ENCODE measurements at regions not wholly inside any gene's neighbourhood (a gene's known extent, or its start where the extent isn't known, plus 50 kb on each side); places are given as distances from the start of the nearest gene placed in this dataset.

- H3K27me3 ChIP-seq (ENCODE audit: control insufficient read depth, insufficient read depth, low read length), result no peaks in the 10 kb centered on the region
- H3K36me3 ChIP-seq (ENCODE audit: control insufficient read depth, insufficient read depth, low read length), result no peaks in the 10 kb centered on the region
- WGBS (ENCODE audit: insufficient coverage), result 72% methylated on average over 9 of the region's 11 CpGs
- H3K4me1 ChIP-seq (ENCODE audit: control insufficient read depth, insufficient read depth, low read length), result no peaks in the 10 kb centered on the region
- no peaks in the 10 kb centered on the region for H3K9me3 ChIP-seq (ENCODE audit: control insufficient read depth, insufficient read depth, low read length)
- DNase-seq (ENCODE audit: low read depth in 4 of 6, low spot score in 6 of 6), result no peak
- no peak overlapping the region for H3K4me3 ChIP-seq (ENCODE audit: low read depth, low read length)
- no peak overlapping the region for H3K27ac ChIP-seq (ENCODE audit: low read depth, low read length)
Observed at GRCh38 chr2:71865391-71865965, 282.2 kb downstream of the CYP26B1 start.

GRCh38 chr2:71864085-71864484 lies 283.6 kb downstream of the CYP26B1 start:
- H3K27me3 ChIP-seq (ENCODE audit: control insufficient read depth, insufficient read depth, low read length), result no peaks in the 10 kb centered on the region
- no peaks in the 10 kb centered on the region for H3K36me3 ChIP-seq (ENCODE audit: control insufficient read depth, insufficient read depth, low read length)
- H3K27ac ChIP-seq (ENCODE audit: low read depth, low read length), result no peak overlapping the region
- no peaks in the 10 kb centered on the region for H3K9me3 ChIP-seq (ENCODE audit: control insufficient read depth, insufficient read depth, low read length)
- DNase-seq (ENCODE audit: low read depth in 4 of 6, low spot score in 6 of 6), result no peak
- no peaks in the 10 kb centered on the region for H3K4me1 ChIP-seq (ENCODE audit: control insufficient read depth, insufficient read depth, low read length)
- 97% methylated on average over 5 of the region's 5 CpGs for WGBS (ENCODE audit: insufficient coverage)
- no peak overlapping the region for H3K4me3 ChIP-seq (ENCODE audit: low read depth, low read length)

GRCh38 chr2:71863396-71863795 lies 284.3 kb downstream of the CYP26B1 start:
- H3K27me3 ChIP-seq (ENCODE audit: control insufficient read depth, insufficient read depth, low read length), result no peaks in the 10 kb centered on the region
- H3K27ac ChIP-seq (ENCODE audit: low read depth, low read length), result no peak overlapping the region
- H3K4me3 ChIP-seq (ENCODE audit: low read depth, low read length), result no peak overlapping the region
- WGBS (ENCODE audit: insufficient coverage), result 13% methylated on average over 4 of the region's 5 CpGs
- no peaks in the 10 kb centered on the region for H3K9me3 ChIP-seq (ENCODE audit: control insufficient read depth, insufficient read depth, low read length)
- no peaks in the 10 kb centered on the region for H3K36me3 ChIP-seq (ENCODE audit: control insufficient read depth, insufficient read depth, low read length)
- DNase-seq (ENCODE audit: low read depth in 4 of 6, low spot score in 6 of 6), result peak in 1 of 6 donors; percentile 28
- H3K4me1 ChIP-seq (ENCODE audit: control insufficient read depth, insufficient read depth, low read length), result peaks cover 1% of the 10 kb centered on the region

GRCh38 chr2:71862921-71863320 lies 284.7 kb downstream of the CYP26B1 start:
- no peak for DNase-seq (ENCODE audit: low read depth in 4 of 6, low spot score in 6 of 6)
- no peaks in the 10 kb centered on the region for H3K36me3 ChIP-seq (ENCODE audit: control insufficient read depth, insufficient read depth, low read length)
- H3K4me1 ChIP-seq (ENCODE audit: control insufficient read depth, insufficient read depth, low read length), result peaks cover 6% of the 10 kb centered on the region
- no peaks in the 10 kb centered on the region for H3K27me3 ChIP-seq (ENCODE audit: control insufficient read depth, insufficient read depth, low read length)
- WGBS (ENCODE audit: insufficient coverage), result no CpG with 5 or more reads among the region's 3 CpGs
- H3K9me3 ChIP-seq (ENCODE audit: control insufficient read depth, insufficient read depth, low read length), result no peaks in the 10 kb centered on the region
- no peak overlapping the region for H3K27ac ChIP-seq (ENCODE audit: low read depth, low read length)
- no peak overlapping the region for H3K4me3 ChIP-seq (ENCODE audit: low read depth, low read length)

- WGBS (ENCODE audit: insufficient coverage), result 84% methylated on average over 15 of the region's 17 CpGs
- H3K36me3 ChIP-seq (ENCODE audit: control insufficient read depth, insufficient read depth, low read length), result no peaks in the 10 kb centered on the region
Observed at GRCh38 chr2:71861186-71862160, 286.2 kb downstream of the CYP26B1 start.

GRCh38 chr2:71860381-71860926 lies 287.2 kb downstream of the CYP26B1 start:
- Histone ChIP-seq H3K27ac (ENCODE audit: low read depth, low read length) (no peak overlapping the region), H3K36me3 (ENCODE audit: control insufficient read depth, insufficient read depth, low read length) (no peaks in the 10 kb centered on the region)
- 100% methylated on average over 4 of the region's 4 CpGs for WGBS (ENCODE audit: insufficient coverage)

More at GRCh38 chr2:71861186-71862160, 286.2 kb downstream of the CYP26B1 start:
- Histone ChIP-seq H3K4me1 (ENCODE audit: control insufficient read depth, insufficient read depth, low read length) (peaks cover 6% of the 10 kb centered on the region), H3K27ac (ENCODE audit: low read depth, low read length) (no peak overlapping the region), H3K4me3 (ENCODE audit: low read depth, low read length) (no peak overlapping the region), H3K27me3 (ENCODE audit: control insufficient read depth, insufficient read depth, low read length) (no peaks in the 10 kb centered on the region), H3K9me3 (ENCODE audit: control insufficient read depth, insufficient read depth, low read length) (no peaks in the 10 kb centered on the region)
- no peak for DNase-seq (ENCODE audit: low read depth in 4 of 6, low spot score in 6 of 6)

GRCh38 chr2:71859211-71859847 lies 288.3 kb downstream of the CYP26B1 start:
- no peak overlapping the region for H3K27ac ChIP-seq (ENCODE audit: low read depth, low read length)
- H3K4me1 ChIP-seq (ENCODE audit: control insufficient read depth, insufficient read depth, low read length), result peaks cover 6% of the 10 kb centered on the region
- peaks cover 2% of the 10 kb centered on the region for H3K9me3 ChIP-seq (ENCODE audit: control insufficient read depth, insufficient read depth, low read length)
- WGBS (ENCODE audit: insufficient coverage), result 98% methylated on average over 6 of the region's 7 CpGs
- H3K4me3 ChIP-seq (ENCODE audit: low read depth, low read length), result no peak overlapping the region
- no peaks in the 10 kb centered on the region for H3K36me3 ChIP-seq (ENCODE audit: control insufficient read depth, insufficient read depth, low read length)
- no peak for DNase-seq (ENCODE audit: low read depth in 4 of 6, low spot score in 6 of 6)
- no peaks in the 10 kb centered on the region for H3K27me3 ChIP-seq (ENCODE audit: control insufficient read depth, insufficient read depth, low read length)

More at GRCh38 chr2:71860381-71860926, 287.2 kb downstream of the CYP26B1 start:
- DNase-seq (ENCODE audit: low read depth in 4 of 6, low spot score in 6 of 6), result no peak
- peaks cover under 1% of the 10 kb centered on the region for H3K9me3 ChIP-seq (ENCODE audit: control insufficient read depth, insufficient read depth, low read length)
- H3K27me3 ChIP-seq (ENCODE audit: control insufficient read depth, insufficient read depth, low read length), result no peaks in the 10 kb centered on the region
- H3K4me1 ChIP-seq (ENCODE audit: control insufficient read depth, insufficient read depth, low read length), result peaks cover 6% of the 10 kb centered on the region
- no peak overlapping the region for H3K4me3 ChIP-seq (ENCODE audit: low read depth, low read length)

- WGBS (ENCODE audit: insufficient coverage), result 73% methylated on average over 2 of the region's 4 CpGs
Observed at GRCh38 chr2:71858071-71858470, 289.6 kb downstream of the CYP26B1 start.

GRCh38 chr2:71857636-71858035 lies 290.0 kb downstream of the CYP26B1 start:
- peaks cover 3% of the 10 kb centered on the region for H3K27me3 ChIP-seq (ENCODE audit: control insufficient read depth, insufficient read depth, low read length)
- no peak overlapping the region for H3K4me3 ChIP-seq (ENCODE audit: low read depth, low read length)
- H3K36me3 ChIP-seq (ENCODE audit: control insufficient read depth, insufficient read depth, low read length), result no peaks in the 10 kb centered on the region
- no peak overlapping the region for H3K27ac ChIP-seq (ENCODE audit: low read depth, low read length)
- peak in 1 of 6 donors; percentile 11 for DNase-seq (ENCODE audit: low read depth in 4 of 6, low spot score in 6 of 6)
- peaks cover 10% of the 10 kb centered on the region for H3K4me1 ChIP-seq (ENCODE audit: control insufficient read depth, insufficient read depth, low read length)
- WGBS (ENCODE audit: insufficient coverage), result 89% methylated on average over 3 of the region's 6 CpGs
- peaks cover 2% of the 10 kb centered on the region for H3K9me3 ChIP-seq (ENCODE audit: control insufficient read depth, insufficient read depth, low read length)

More at GRCh38 chr2:71858071-71858470, 289.6 kb downstream of the CYP26B1 start:
- H3K4me1 ChIP-seq (ENCODE audit: control insufficient read depth, insufficient read depth, low read length), result peaks cover 6% of the 10 kb centered on the region
- no peak overlapping the region for H3K27ac ChIP-seq (ENCODE audit: low read depth, low read length)
- DNase-seq (ENCODE audit: low read depth in 4 of 6, low spot score in 6 of 6), result no peak
- peaks cover 2% of the 10 kb centered on the region for H3K9me3 ChIP-seq (ENCODE audit: control insufficient read depth, insufficient read depth, low read length)
- H3K4me3 ChIP-seq (ENCODE audit: low read depth, low read length), result no peak overlapping the region
- no peaks in the 10 kb centered on the region for H3K27me3 ChIP-seq (ENCODE audit: control insufficient read depth, insufficient read depth, low read length)
- H3K36me3 ChIP-seq (ENCODE audit: control insufficient read depth, insufficient read depth, low read length), result no peaks in the 10 kb centered on the region
